Chondrocyte (in vitro differentiated cells): ENCODE measurements at regions not wholly inside any gene's neighbourhood (a gene's known extent, or its start where the extent isn't known, plus 50 kb on each side); places are given as distances from the start of the nearest gene placed in this dataset.

Experiments used
- DNase-seq: peaks from one replicate; pipeline ENCODE4 v3.0.0; 2021; ENCODE audit warnings: mixed read lengths, low spot score
- H3K27ac Mint-ChIP-seq: one replicate; pipeline ENCODE4 v1.8.0; 2021; ENCODE audit warnings: mild to moderate bottlenecking, moderate library complexity, mixed read lengths; ENCODE audit not compliant: unreplicated experiment
- H3K27me3 Mint-ChIP-seq: 2 replicates; pipeline ENCODE4 v1.8.0; 2021; ENCODE audit warnings: low read depth, mixed read lengths
- H3K36me3 Mint-ChIP-seq: 2 replicates; pipeline ENCODE4 v1.8.0; 2021; ENCODE audit warnings: low read depth, mixed read lengths
- H3K4me1 Mint-ChIP-seq: 2 replicates; pipeline ENCODE4 v1.8.0; 2021; ENCODE audit warnings: low read depth, mild to moderate bottlenecking, mixed read lengths
- H3K4me3 Mint-ChIP-seq: one replicate; pipeline ENCODE4 v1.8.0; 2021; ENCODE audit warnings: mild to moderate bottlenecking, moderate library complexity, mixed read lengths; ENCODE audit not compliant: unreplicated experiment
- H3K9me3 Mint-ChIP-seq: 2 replicates; pipeline ENCODE4 v1.8.0; 2021; ENCODE audit warnings: low read depth, mixed read lengths
- CTCF ChIP-seq: fragments of 200-600 bp; sonication (generic); IDR thresholded peaks from 2 replicates; pipeline ENCODE4 v1.5.0; 2021; ENCODE audit warnings: antibody characterized with exemption, mild to moderate bottlenecking, moderate library complexity

DNA sequence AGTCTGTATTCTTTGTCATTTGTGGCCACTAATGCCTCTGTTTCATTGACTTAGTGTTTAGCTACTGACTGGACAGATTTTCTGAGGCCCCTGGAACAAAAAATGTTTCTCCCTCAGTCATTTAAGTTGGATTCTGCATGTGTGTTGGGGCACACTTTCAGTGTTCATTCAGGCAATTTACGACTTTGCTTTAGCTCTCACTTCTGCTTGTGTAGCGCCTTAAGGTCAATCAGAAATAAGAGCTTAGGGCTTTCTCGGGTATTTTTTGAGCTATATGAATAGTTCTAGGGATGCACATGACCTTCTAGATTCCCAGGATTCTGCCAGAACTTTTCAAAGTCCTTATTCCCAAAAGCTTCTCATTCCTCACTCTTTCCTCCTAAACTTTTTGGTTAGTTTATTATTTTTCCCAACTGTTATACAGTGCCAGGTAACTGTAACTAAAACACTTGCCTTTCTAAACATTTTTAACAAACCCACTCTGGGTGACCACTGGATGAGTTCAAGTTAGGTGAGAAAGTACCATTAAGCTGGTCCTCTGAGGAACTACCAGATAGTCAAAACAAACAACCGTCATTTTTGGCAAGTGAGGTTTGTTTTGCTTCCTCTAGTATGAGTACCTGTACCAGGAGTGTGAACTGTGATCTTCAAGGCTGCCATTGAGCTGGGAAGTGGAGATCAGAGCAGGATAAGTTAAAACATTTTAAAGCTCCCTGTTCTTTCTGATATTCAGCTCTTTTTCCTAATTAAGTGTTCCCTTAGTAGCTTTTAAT, 571.3 kb upstream of the TLE4 start:
- Mint-ChIP-seq H3K27ac (no peak overlapping the region), H3K36me3 (no peaks in the 10 kb centered on the region), H3K4me3 (no peak overlapping the region), H3K4me1 (no peaks in the 10 kb centered on the region), H3K9me3 (peaks cover 5% of the 10 kb centered on the region), H3K27me3 (no peaks in the 10 kb centered on the region)
- TF ChIP-seq CTCF: no peak
- DNase-seq: no peak

- DNase-seq: no peak
- no peak overlapping the region for H3K27ac Mint-ChIP-seq
- TF ChIP-seq CTCF: no peak
- no peak overlapping the region for H3K4me3 Mint-ChIP-seq
- no peaks in the 10 kb centered on the region for H3K4me1 Mint-ChIP-seq
- H3K9me3 Mint-ChIP-seq: peaks cover 5% of the 10 kb centered on the region
- no peaks in the 10 kb centered on the region for H3K36me3 Mint-ChIP-seq
- no peaks in the 10 kb centered on the region for H3K27me3 Mint-ChIP-seq
Measured at GRCh38 chr9:79001012-79001411, 570.8 kb upstream of the TLE4 start.

DNA sequence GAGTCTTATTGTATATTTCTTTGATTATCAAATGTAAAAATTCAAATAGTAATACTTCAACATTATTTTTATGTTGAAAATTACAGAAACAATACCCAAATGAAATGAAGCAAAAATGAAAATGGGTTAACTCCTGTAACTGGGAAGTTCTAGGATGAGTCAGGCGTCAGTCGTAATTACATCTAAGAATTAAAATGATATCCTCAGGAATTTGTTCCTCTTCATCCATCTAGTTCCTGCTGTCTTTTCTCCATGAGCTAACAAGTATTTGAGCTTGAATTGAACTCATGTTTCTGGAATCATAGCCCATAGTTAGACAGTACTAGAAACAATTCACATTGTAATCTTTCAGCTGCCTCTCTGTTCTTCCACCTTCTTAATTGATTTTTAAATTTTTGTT, 568.3 kb upstream of the TLE4 start:
- Mint-ChIP-seq H3K27ac (no peak overlapping the region), H3K4me3 (no peak overlapping the region), H3K9me3 (peaks cover 5% of the 10 kb centered on the region), H3K36me3 (no peaks in the 10 kb centered on the region), H3K4me1 (no peaks in the 10 kb centered on the region), H3K27me3 (no peaks in the 10 kb centered on the region)
- no peak for DNase-seq
- TF ChIP-seq CTCF: no peak

- H3K27ac Mint-ChIP-seq: no peak overlapping the region
- no peak overlapping the region for H3K4me3 Mint-ChIP-seq
- no peaks in the 10 kb centered on the region for H3K4me1 Mint-ChIP-seq
- no peaks in the 10 kb centered on the region for H3K36me3 Mint-ChIP-seq
- no peak for TF ChIP-seq CTCF
- no peaks in the 10 kb centered on the region for H3K27me3 Mint-ChIP-seq
- H3K9me3 Mint-ChIP-seq: peaks cover 5% of the 10 kb centered on the region
- DNase-seq: no peak
Measured at GRCh38 chr9:79004032-79004431, 567.7 kb upstream of the TLE4 start.

- TF ChIP-seq CTCF: no peak
- Mint-ChIP-seq H3K27ac (no peak overlapping the region), H3K27me3 (no peaks in the 10 kb centered on the region), H3K4me3 (no peak overlapping the region), H3K36me3 (no peaks in the 10 kb centered on the region), H3K4me1 (no peaks in the 10 kb centered on the region), H3K9me3 (no peaks in the 10 kb centered on the region)
- DNase-seq: no peak
Measured at GRCh38 chr9:79006546-79006945, 565.2 kb upstream of the TLE4 start.
